ENCODE measurements at regions not wholly inside any gene's neighbourhood (a gene's known extent, or its start where the extent isn't known, plus 50 kb on each side); places are given as distances from the start of the nearest gene placed in this dataset.

DNA sequence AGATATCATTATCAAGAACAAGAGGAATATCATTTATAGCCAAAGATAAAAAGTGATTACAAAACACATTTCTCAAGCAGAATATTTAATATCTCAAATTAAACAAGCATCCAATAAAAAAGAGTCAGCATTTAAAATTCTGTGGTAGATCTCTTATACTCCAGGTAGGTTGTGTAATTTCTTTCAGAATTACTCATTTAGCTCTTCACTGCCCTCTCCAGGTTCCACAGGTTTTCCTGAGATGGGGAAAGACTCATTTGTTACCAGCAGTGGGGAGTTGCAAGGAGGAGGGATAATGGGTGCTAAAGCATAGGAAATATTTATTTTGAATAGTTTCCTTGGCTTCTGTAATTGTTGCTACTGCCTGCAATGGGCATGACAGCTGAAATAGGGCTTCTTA is 83.1 kb upstream of the RASGRP1 start:
- TF ChIP-seq EZH2 (IDR thresholded peaks at IDR 0.05; ENCODE audit: insufficient read depth, poor library complexity, severe bottlenecking), result no peak
- no peak for TF ChIP-seq EZH2phosphoT487 (IDR thresholded peaks at IDR 0.05; ENCODE audit: insufficient read depth, low read depth)
